ENCODE measurements at regions not wholly inside any gene's neighbourhood (a gene's known extent, or its start where the extent isn't known, plus 50 kb on each side); places are given as distances from the start of the nearest gene placed in this dataset.
"Not testable (repeated sequence)": the region's sequence is repeated elsewhere in the genome, so short reads cannot be mapped to it uniquely, and the experiment has no call there.

DNA sequence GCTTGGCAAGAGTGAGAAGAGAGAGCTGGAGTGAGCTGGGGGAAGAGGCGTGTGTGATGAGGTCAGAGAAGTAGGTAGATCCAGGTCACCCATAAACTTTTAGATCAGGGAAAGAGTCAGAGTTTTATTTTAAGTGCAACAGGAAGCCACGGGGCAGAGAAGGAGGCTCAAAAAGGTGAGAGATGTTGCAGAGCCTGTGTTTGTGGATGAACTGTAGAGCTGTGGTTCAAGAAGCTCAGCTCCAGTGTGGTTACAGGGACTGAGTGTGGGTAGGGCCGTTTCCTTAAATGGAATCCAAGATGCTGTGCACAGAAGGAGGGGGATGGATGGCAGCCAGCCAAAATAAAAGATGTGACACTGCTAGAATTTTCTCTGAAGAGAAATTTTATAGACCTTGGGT, 337.2 kb downstream of the SATB1 start:
- TF ChIP-seq, protein P1, sequence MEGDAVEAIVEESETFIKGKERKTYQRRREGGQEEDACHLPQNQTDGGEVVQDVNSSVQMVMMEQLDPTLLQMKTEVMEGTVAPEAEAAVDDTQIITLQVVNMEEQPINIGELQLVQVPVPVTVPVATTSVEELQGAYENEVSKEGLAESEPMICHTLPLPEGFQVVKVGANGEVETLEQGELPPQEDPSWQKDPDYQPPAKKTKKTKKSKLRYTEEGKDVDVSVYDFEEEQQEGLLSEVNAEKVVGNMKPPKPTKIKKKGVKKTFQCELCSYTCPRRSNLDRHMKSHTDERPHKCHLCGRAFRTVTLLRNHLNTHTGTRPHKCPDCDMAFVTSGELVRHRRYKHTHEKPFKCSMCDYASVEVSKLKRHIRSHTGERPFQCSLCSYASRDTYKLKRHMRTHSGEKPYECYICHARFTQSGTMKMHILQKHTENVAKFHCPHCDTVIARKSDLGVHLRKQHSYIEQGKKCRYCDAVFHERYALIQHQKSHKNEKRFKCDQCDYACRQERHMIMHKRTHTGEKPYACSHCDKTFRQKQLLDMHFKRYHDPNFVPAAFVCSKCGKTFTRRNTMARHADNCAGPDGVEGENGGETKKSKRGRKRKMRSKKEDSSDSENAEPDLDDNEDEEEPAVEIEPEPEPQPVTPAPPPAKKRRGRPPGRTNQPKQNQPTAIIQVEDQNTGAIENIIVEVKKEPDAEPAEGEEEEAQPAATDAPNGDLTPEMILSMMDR (IDR thresholded peaks at IDR 0.05) = no peak
- peaks cover 1% of the 10 kb centered on the region for H3K36me3 Mint-ChIP-seq (ENCODE audit: low read depth)
- no peaks in the 10 kb centered on the region for H3K27me3 Mint-ChIP-seq (ENCODE audit: low read depth)
- no peak overlapping the region for H3K27ac Mint-ChIP-seq (ENCODE audit: unreplicated experiment)
- H3K9me3 Mint-ChIP-seq (ENCODE audit: low read depth) = peaks cover 3% of the 10 kb centered on the region
- H3K4me3 Mint-ChIP-seq (ENCODE audit: unreplicated experiment) = no peak overlapping the region
- H3K4me1 Mint-ChIP-seq (ENCODE audit: low read depth) = peaks cover 6% of the 10 kb centered on the region
- DNase-seq (ENCODE audit: low spot score) = no peak

GRCh38 chr3:18086760-18087159, 338.4 kb downstream of the SATB1 start:
- Mint-ChIP-seq H3K27me3 (ENCODE audit: low read depth) (no peaks in the 10 kb centered on the region), H3K4me3 (ENCODE audit: unreplicated experiment) (no peak overlapping the region), H3K9me3 (ENCODE audit: low read depth) (no peaks in the 10 kb centered on the region)

DNA sequence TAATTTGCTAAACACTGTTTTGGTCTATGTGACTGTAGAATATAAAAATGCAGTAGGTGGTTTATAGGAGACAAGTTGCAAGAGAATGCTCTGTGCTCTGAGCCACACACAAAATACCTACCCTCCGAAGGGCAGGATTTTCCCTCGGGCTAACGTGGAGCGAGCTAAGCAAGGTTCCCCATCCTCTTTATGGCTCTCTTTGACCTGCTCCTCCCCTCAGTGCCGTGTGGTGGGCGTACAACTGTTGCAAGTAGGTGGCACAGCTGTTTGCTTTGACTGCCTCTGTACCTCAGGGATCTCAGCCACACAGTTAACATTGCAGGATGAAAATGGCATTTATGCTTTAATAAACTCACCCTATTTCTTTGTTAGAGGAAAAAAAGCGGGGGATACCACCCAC, 339.1 kb downstream of the SATB1 start:
- Mint-ChIP-seq H3K27ac (ENCODE audit: unreplicated experiment) (no peak overlapping the region), H3K27me3 (ENCODE audit: low read depth) (no peaks in the 10 kb centered on the region)
- TF ChIP-seq, protein P1 (IDR thresholded peaks at IDR 0.05) = no peak

More at GRCh38 chr3:18086760-18087159, 338.4 kb downstream of the SATB1 start:
- DNase-seq (ENCODE audit: low spot score) = no peak
- H3K27ac Mint-ChIP-seq (ENCODE audit: unreplicated experiment) = no peak overlapping the region
- H3K36me3 Mint-ChIP-seq (ENCODE audit: low read depth) = peaks cover 1% of the 10 kb centered on the region
- TF ChIP-seq, protein P1 (IDR thresholded peaks at IDR 0.05) = no peak
- peaks cover 6% of the 10 kb centered on the region for H3K4me1 Mint-ChIP-seq (ENCODE audit: low read depth)

GRCh38 chr3:18085429-18085828, 339.7 kb downstream of the SATB1 start:
- TF ChIP-seq, protein P1 (IDR thresholded peaks at IDR 0.05) = no peak
- H3K4me3 Mint-ChIP-seq (ENCODE audit: unreplicated experiment) = no peak overlapping the region
- H3K36me3 Mint-ChIP-seq (ENCODE audit: low read depth) = peaks cover 1% of the 10 kb centered on the region
- no peak for DNase-seq (ENCODE audit: low spot score)
- no peaks in the 10 kb centered on the region for H3K9me3 Mint-ChIP-seq (ENCODE audit: low read depth)
- H3K27me3 Mint-ChIP-seq (ENCODE audit: low read depth) = no peaks in the 10 kb centered on the region
- peaks cover 7% of the 10 kb centered on the region for H3K4me1 Mint-ChIP-seq (ENCODE audit: low read depth)
- no peak overlapping the region for H3K27ac Mint-ChIP-seq (ENCODE audit: unreplicated experiment)

More for the DNA sequence above, 339.1 kb downstream of the SATB1 start:
- Mint-ChIP-seq H3K36me3 (ENCODE audit: low read depth) (peaks cover 1% of the 10 kb centered on the region), H3K9me3 (ENCODE audit: low read depth) (no peaks in the 10 kb centered on the region), H3K4me1 (ENCODE audit: low read depth) (peaks cover 6% of the 10 kb centered on the region), H3K4me3 (ENCODE audit: unreplicated experiment) (no peak overlapping the region)
- no peak for DNase-seq (ENCODE audit: low spot score)

GRCh38 chr3:18083273-18083590, 340.8 kb upstream of the TBC1D5 start:
- not testable (repeated sequence) for H3K27ac Mint-ChIP-seq (ENCODE audit: unreplicated experiment); H3K4me3 Mint-ChIP-seq (ENCODE audit: unreplicated experiment); DNase-seq (ENCODE audit: low spot score); H3K9me3 Mint-ChIP-seq (ENCODE audit: low read depth); H3K36me3 Mint-ChIP-seq (ENCODE audit: low read depth); H3K27me3 Mint-ChIP-seq (ENCODE audit: low read depth)
- H3K4me1 Mint-ChIP-seq (ENCODE audit: low read depth) = peaks cover 19% of the 10 kb centered on the region

- H3K27me3 Mint-ChIP-seq (ENCODE audit: low read depth) = no peaks in the 10 kb centered on the region
- H3K9me3 Mint-ChIP-seq (ENCODE audit: low read depth) = no peaks in the 10 kb centered on the region
- peaks cover 14% of the 10 kb centered on the region for H3K4me1 Mint-ChIP-seq (ENCODE audit: low read depth)
- H3K4me3 Mint-ChIP-seq (ENCODE audit: unreplicated experiment) = no peak overlapping the region
- no peak overlapping the region for H3K27ac Mint-ChIP-seq (ENCODE audit: unreplicated experiment)
- TF ChIP-seq, protein P1 (IDR thresholded peaks at IDR 0.05) = no peak
- peaks cover 1% of the 10 kb centered on the region for H3K36me3 Mint-ChIP-seq (ENCODE audit: low read depth)
- no peak for DNase-seq (ENCODE audit: low spot score)
These were observed 340.3 kb upstream of the TBC1D5 start for GRCh38 chr3:18082551-18083272.

Measured in chondrocyte (in vitro differentiated cells).